ENCODE measurements at regions not wholly inside any gene's neighbourhood (a gene's known extent, or its start where the extent isn't known, plus 50 kb on each side); places are given as distances from the start of the nearest gene placed in this dataset.

DNA sequence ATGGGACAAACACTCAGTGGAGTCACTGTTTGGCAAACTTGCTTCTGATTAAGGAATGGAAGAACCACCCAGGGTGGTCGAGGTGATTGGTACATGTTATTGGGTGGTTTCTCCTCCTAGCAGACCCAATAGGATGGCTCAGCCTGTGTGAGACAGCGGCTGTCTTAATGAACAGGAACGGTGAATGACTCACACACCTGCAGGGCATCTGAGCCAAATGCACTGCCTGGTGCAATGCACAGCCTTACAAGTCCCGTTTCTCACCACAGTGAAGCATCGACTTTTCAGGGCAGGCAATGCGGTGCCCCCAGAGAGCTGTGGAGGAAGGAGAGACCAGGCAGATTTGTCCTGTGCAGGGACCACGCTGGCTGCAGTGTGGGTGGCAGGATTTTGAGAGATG, 238.5 kb downstream of the FGF9 start:
- DNase-seq = no peak
- Histone ChIP-seq H3K27me3 (no peaks in the 10 kb centered on the region), H3K36me3 (no peaks in the 10 kb centered on the region), H3K4me3 (no peak overlapping the region), H3K4me1 (no peaks in the 10 kb centered on the region), H3K9me3 (no peaks in the 10 kb centered on the region), H3K27ac (no peak overlapping the region)
- TF ChIP-seq EP300 (IDR thresholded peaks at IDR 0.05) = no peak
- no peak for TF ChIP-seq POLR2AphosphoS5 (IDR thresholded peaks at IDR 0.05)
- TF ChIP-seq, protein P1, sequence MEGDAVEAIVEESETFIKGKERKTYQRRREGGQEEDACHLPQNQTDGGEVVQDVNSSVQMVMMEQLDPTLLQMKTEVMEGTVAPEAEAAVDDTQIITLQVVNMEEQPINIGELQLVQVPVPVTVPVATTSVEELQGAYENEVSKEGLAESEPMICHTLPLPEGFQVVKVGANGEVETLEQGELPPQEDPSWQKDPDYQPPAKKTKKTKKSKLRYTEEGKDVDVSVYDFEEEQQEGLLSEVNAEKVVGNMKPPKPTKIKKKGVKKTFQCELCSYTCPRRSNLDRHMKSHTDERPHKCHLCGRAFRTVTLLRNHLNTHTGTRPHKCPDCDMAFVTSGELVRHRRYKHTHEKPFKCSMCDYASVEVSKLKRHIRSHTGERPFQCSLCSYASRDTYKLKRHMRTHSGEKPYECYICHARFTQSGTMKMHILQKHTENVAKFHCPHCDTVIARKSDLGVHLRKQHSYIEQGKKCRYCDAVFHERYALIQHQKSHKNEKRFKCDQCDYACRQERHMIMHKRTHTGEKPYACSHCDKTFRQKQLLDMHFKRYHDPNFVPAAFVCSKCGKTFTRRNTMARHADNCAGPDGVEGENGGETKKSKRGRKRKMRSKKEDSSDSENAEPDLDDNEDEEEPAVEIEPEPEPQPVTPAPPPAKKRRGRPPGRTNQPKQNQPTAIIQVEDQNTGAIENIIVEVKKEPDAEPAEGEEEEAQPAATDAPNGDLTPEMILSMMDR (IDR thresholded peaks at IDR 0.05) = no peak
- TF ChIP-seq POLR2A (IDR thresholded peaks at IDR 0.05) = no peak
- intact Hi-C loops (cut with DNase I) = no loop called here
- WGBS, 2 donors = 72 to 75% methylated on average over 7 of the region's 7 CpGs

GRCh38 chr13:21910546-21910945, 239.7 kb downstream of the FGF9 start:
- no peaks in the 10 kb centered on the region for H3K27me3 ChIP-seq
- DNase-seq = no peak
- no peaks in the 10 kb centered on the region for H3K9me3 ChIP-seq
- intact Hi-C loops (cut with DNase I) = no loop called here
- no peak overlapping the region for H3K4me3 ChIP-seq
- H3K4me1 ChIP-seq = no peaks in the 10 kb centered on the region
- no peaks in the 10 kb centered on the region for H3K36me3 ChIP-seq
- 92 to 97% methylated on average over 6 of the region's 6 CpGs for WGBS, 2 donors
- H3K27ac ChIP-seq = no peak overlapping the region
- TF ChIP-seq EP300 (IDR thresholded peaks at IDR 0.05) (no peak), POLR2A (IDR thresholded peaks at IDR 0.05) (no peak), POLR2AphosphoS5 (IDR thresholded peaks at IDR 0.05) (no peak)
- TF ChIP-seq, protein P1 (IDR thresholded peaks at IDR 0.05) = no peak

DNA sequence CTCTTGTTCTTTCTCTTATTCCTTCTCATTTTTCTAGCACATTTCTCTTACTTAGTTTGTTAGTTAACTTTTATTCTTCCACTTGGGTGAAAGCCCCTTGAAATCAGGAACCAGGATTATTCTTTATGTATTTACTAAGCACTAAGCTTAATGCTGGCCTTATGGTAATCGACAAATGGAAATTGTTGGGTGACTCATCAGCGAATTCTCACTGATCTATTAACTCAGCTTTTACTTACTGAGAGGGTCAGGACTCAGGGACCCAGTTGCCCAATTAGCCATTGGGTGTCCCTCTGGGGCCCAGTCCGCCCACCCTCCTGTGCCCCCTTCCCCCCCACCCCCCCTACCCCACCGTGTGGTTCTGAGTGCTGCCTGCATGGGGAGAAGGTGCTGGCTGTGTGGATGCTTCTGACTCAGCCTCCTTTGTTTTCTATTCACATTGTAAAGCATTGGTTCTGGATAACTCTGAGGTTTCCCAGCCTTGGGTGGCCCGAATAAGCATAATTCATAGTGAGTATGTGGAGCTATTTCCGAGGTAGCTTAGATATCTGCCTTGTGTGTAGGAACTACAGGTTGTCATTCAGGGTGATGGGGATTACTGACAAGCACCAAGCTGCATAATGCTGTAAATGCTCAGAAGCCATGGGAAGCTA, 240.9 kb downstream of the FGF9 start:
- DNase-seq = no peak
- H3K27me3 ChIP-seq = no peaks in the 10 kb centered on the region
- no peaks in the 10 kb centered on the region for H3K9me3 ChIP-seq
- intact Hi-C loops (cut with DNase I) = no loop called here
- no peaks in the 10 kb centered on the region for H3K36me3 ChIP-seq
- no peak overlapping the region for H3K4me3 ChIP-seq
- 70 to 81% methylated on average over 6 of the region's 6 CpGs for WGBS, 2 donors
- no peak for TF ChIP-seq EP300 (IDR thresholded peaks at IDR 0.05)
- TF ChIP-seq POLR2A (IDR thresholded peaks at IDR 0.05) = no peak
- TF ChIP-seq, protein P1 (IDR thresholded peaks at IDR 0.05) = no peak
- H3K4me1 ChIP-seq = no peaks in the 10 kb centered on the region
- H3K27ac ChIP-seq = no peak overlapping the region

GRCh38 chr13:21913010-21913409, 242.1 kb downstream of the FGF9 start:
- 64 to 74% methylated on average over 8 of the region's 8 CpGs for WGBS, 2 donors
- H3K27ac ChIP-seq = no peak overlapping the region
- H3K27me3 ChIP-seq = no peaks in the 10 kb centered on the region
- intact Hi-C loops (cut with DNase I) = no loop called here
- H3K4me1 ChIP-seq = no peaks in the 10 kb centered on the region
- DNase-seq = no peak
- no peak for TF ChIP-seq POLR2AphosphoS5 (IDR thresholded peaks at IDR 0.05)
- TF ChIP-seq POLR2A (IDR thresholded peaks at IDR 0.05) = no peak
- no peak for TF ChIP-seq EP300 (IDR thresholded peaks at IDR 0.05)
- TF ChIP-seq, protein P1 (IDR thresholded peaks at IDR 0.05) = no peak
- H3K36me3 ChIP-seq = no peaks in the 10 kb centered on the region
- no peak overlapping the region for H3K4me3 ChIP-seq
- no peaks in the 10 kb centered on the region for H3K9me3 ChIP-seq
